HG03196 (cell line): ENCODE measurements at regions not wholly inside any gene's neighbourhood (a gene's known extent, or its start where the extent isn't known, plus 50 kb on each side); places are given as distances from the start of the nearest gene placed in this dataset.
"Not testable (repeated sequence)": the region's sequence is repeated elsewhere in the genome, so short reads cannot be mapped to it uniquely, and the experiment has no call there.

Experiments
- ATAC-seq: cut with Tn5 transposase; IDR thresholded peaks from one replicate; pipeline ENCODE4 v1.9.1; 2021; ENCODE audit not compliant: unreplicated experiment

- no peak for ATAC-seq
Measured at GRCh38 chr3:72538070-72538745, 310.0 kb downstream of the SHQ1 start.

DNA sequence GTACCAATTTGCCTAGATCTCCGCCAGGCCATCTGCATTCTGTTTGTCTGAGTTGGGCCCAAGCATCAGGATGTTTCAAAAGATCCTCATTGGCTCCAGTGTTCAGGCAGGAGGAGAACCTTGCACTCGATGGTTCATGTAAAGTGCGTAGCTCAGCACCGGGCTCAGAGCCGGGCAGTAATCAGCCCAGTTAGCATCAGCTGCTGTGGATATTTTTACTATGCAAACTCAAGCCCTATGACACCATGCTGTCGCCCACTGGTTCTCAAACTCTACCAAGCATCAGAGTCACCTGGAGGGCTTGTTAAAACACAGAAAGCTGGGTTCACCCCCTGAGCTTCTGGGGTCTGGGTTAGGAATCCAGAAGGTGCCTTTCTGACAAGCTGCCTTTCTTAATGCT, 310.8 kb downstream of the SHQ1 start:
- ATAC-seq = no peak

DNA sequence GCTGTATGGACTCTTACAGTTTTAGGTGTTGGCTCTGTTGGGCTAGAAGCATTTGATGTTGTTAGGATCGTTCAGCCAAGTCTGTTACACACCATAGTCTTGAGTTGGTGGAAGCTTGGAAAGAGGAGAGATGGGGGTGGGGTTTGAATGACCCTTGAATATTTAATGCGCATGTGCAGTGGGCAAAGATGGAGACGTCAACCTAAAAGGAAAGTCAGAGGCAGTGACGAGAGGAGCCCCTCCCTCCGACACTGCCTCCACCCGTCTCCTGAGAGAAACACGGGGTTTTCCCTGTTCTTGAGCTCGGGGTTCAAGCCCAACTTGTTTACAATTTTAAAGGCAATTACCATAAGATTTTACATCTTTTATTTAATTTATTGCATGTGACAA, 311.4 kb downstream of the SHQ1 start:
- no peak for ATAC-seq

DNA sequence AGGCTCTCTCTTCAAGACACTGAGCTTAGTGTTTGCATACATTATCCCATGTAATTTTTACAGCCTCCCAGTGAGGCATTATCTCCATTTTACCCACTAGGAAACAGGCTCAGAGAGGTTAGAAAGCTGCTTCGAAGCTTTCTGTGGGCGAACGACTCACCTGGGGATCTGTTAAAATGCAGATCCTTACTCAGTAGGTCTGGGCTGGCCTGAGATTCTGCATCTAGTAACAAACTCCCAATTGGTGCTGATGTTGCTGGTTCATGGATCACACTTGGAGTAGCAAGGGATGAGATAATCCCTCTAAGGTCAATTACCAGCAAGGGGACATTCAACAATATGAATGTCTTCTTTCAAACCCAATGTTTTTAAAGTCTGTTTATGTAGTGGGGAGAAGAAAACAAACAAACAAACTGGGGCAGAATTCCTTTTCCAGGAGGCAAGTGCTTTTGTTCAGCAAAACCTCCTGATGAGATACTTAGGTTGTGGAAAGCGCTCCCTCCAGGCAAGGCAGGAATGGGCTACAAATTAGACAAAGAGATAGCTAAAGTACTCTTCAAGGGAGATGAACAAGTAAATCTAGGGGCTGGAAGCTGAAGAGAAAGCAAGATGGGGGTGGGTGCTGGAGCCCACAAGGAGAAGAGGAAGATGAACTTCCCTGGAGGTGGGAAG, 311.9 kb downstream of the SHQ1 start:
- ATAC-seq = no peak

GRCh38 chr3:72535772-72536171, 312.5 kb downstream of the SHQ1 start:
- no peak for ATAC-seq

GRCh38 chr3:72533591-72534473, 314.4 kb downstream of the SHQ1 start:
- no peak for ATAC-seq

- ATAC-seq = no peak
Measured at GRCh38 chr3:72530426-72530825, 317.8 kb downstream of the SHQ1 start.

GRCh38 chr3:72529081-72529480, 319.2 kb downstream of the SHQ1 start:
- ATAC-seq = no peak

- peak; percentile 81 for ATAC-seq
Measured at GRCh38 chr3:72523429-72524151, 324.7 kb downstream of the SHQ1 start.

DNA sequence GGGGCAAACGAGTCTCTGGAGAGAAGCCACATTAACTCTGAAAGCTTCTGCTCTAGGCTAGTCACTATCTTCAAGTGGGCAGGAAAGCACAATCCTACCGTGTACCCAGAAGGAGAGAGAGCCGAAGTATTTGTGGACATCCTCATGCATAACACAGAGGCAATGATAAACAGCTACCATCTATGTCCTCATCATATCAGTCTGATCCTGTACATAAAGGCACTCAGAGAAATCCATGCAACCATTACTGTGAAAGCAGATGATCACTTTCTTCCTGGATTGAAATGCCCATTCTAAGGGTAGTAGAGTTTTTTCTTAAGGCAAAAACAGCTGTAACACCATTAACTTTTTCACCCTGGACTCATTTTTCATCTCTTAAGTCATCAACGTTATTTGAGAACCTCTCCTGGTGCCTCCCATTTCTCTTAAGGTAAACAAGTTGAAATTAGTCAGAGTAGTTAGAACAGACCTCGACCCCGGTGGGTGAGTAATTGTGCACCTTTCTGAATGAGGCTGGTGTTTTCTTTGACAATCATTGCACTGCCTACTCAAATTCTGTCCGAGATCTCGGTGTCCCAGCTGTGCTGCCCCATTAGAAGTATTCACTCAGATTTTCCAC, 327.4 kb downstream of the SHQ1 start:
- no peak for ATAC-seq

- ATAC-seq = no peak
Measured at GRCh38 chr3:72519946-72520604, 328.2 kb downstream of the SHQ1 start.

DNA sequence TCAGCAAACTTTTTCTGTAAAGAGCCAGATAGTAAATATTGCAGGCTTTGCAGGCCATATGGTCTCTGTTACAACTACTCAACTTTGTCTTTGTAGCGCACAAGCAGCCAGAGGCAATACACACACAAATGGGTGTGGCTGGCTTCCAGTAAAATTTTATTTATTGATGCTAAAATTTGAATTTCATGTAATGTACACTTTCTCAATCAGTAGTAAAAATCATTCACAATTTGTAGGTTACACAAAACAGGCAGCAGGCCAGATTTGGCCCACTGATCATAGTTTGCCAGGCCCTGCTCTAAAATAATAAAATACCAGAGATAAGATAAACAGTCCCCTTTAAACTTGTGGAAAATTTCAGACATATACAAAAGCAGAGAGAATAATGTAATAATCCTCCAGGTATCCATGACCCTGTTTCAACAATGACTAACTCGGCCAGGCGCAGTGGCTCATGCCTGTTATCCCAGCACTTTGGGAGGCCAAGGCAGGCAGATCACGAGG, 330.3 kb downstream of the SHQ1 start:
- no peak for ATAC-seq

DNA sequence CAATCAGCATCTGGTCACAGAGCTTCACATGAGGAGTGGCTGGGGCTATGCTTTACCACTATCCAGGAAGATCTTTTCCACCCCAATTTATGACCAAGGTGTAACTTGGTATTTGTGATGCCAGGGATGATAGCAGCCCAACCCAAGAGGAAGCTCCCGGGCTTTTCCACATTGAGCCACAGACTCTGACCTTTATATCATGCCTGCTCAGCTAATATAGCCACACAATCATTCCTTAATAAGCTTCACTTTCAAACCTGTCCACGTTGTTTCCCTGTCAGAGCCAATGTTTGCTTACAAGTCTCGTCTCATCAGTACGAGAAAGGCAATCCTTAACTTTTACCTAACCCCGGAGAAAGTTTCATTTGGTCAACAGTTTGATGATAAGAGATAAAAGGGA, 330.9 kb downstream of the SHQ1 start:
- no peak for ATAC-seq

- no peak for ATAC-seq
Measured at GRCh38 chr3:72516361-72516760, 331.9 kb downstream of the SHQ1 start.

GRCh38 chr3:72515941-72516340, 332.3 kb downstream of the SHQ1 start:
- no peak for ATAC-seq

GRCh38 chr3:72515281-72515680, 333.0 kb downstream of the SHQ1 start:
- ATAC-seq = no peak

- ATAC-seq = no peak
Measured at GRCh38 chr3:72510247-72510646, 338.0 kb downstream of the SHQ1 start.

DNA sequence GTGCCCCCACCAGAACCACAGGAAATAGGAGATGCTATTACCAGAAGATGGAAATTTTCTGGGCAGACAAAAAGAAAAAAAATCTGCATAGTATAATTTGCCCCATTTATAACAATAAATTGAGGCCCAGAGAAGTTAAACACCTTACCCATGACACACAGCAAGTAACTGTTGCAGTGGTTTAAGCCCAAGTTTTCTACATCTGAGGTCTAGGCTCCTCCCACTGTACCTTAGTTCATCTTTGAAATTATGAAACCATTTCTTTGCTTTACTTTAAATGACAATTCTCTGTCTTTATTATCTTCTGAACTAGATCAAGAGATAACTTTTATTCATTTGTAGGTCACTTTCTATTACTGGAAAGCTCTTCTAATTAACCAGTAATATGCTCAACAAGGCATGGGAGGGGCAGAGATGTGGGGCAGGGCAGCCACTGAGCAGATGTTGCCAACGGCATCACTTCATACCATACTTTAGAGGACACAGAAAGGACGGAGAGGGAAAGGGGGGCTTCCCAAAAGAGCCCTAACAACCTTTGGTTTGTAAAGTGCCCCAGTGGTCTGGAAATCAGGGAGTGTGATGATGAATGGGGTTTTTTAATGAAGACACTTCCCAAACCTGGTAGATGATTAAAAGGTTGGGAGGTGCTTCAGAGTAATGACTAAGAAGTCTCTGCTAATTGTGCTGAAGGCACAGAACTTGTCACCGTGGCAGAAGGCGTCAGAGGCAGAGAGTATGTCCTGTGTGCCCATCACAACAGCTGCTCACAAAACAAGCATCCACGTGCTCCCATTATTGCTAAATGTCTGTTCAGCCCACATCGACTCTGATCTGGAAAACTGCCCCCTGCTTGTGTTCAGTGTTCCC, 342.5 kb downstream of the SHQ1 start:
- no peak for ATAC-seq

DNA sequence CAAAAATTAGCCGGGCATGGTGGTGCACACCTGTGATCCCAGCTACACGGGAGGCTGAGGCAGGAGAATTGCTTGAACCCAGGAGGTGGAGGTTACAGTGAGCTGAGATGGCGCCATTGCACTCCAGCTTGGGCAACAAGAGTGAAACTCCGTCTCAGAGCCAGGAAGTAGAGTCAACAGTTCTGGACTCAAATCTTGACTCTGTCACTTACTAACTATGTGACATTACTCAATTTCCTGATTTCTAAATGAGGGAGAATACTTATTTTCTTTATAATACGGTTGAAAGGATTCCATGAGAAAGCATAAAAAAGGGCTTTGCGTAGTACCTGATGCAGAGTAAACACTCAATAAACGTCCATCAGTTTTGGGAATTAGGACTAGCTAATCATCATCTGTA, 350.7 kb downstream of the SHQ1 start:
- ATAC-seq = not testable (repeated sequence)
